ENCODE measurements at regions not wholly inside any gene's neighbourhood (a gene's known extent, or its start where the extent isn't known, plus 50 kb on each side); places are given as distances from the start of the nearest gene placed in this dataset.

DNA sequence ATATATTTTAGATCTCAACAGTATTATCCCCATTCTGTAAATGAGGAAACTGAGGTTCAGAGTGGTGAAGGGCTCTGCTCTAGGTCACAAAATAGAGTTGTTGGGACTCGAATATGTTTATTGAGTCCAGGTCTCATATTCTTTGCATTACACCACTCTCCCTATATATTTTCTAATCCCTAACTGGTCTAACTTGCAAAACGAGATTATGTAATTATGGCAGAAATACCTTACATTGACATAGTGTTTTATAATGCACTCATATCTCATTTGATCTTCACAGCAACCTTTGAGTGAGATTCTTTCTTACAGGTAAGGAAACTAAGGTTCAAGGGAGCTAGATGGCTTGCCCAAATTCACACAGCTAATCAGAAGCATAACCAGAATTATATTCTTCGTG, 106.9 kb upstream of the LRIG3 start:
- TF ChIP-seq, protein P1, sequence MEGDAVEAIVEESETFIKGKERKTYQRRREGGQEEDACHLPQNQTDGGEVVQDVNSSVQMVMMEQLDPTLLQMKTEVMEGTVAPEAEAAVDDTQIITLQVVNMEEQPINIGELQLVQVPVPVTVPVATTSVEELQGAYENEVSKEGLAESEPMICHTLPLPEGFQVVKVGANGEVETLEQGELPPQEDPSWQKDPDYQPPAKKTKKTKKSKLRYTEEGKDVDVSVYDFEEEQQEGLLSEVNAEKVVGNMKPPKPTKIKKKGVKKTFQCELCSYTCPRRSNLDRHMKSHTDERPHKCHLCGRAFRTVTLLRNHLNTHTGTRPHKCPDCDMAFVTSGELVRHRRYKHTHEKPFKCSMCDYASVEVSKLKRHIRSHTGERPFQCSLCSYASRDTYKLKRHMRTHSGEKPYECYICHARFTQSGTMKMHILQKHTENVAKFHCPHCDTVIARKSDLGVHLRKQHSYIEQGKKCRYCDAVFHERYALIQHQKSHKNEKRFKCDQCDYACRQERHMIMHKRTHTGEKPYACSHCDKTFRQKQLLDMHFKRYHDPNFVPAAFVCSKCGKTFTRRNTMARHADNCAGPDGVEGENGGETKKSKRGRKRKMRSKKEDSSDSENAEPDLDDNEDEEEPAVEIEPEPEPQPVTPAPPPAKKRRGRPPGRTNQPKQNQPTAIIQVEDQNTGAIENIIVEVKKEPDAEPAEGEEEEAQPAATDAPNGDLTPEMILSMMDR (IDR thresholded peaks at IDR 0.05): no peak
- TF ChIP-seq, protein P2, sequence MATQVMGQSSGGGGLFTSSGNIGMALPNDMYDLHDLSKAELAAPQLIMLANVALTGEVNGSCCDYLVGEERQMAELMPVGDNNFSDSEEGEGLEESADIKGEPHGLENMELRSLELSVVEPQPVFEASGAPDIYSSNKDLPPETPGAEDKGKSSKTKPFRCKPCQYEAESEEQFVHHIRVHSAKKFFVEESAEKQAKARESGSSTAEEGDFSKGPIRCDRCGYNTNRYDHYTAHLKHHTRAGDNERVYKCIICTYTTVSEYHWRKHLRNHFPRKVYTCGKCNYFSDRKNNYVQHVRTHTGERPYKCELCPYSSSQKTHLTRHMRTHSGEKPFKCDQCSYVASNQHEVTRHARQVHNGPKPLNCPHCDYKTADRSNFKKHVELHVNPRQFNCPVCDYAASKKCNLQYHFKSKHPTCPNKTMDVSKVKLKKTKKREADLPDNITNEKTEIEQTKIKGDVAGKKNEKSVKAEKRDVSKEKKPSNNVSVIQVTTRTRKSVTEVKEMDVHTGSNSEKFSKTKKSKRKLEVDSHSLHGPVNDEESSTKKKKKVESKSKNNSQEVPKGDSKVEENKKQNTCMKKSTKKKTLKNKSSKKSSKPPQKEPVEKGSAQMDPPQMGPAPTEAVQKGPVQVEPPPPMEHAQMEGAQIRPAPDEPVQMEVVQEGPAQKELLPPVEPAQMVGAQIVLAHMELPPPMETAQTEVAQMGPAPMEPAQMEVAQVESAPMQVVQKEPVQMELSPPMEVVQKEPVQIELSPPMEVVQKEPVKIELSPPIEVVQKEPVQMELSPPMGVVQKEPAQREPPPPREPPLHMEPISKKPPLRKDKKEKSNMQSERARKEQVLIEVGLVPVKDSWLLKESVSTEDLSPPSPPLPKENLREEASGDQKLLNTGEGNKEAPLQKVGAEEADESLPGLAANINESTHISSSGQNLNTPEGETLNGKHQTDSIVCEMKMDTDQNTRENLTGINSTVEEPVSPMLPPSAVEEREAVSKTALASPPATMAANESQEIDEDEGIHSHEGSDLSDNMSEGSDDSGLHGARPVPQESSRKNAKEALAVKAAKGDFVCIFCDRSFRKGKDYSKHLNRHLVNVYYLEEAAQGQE (IDR thresholded peaks at IDR 0.05; ENCODE audit: insufficient read depth in 1 of 2, low read depth in 2 of 2, low read length in 1 of 2): no peak
- TF ChIP-seq SIN3A (IDR thresholded peaks at IDR 0.05; ENCODE audit: borderline replicate concordance, insufficient read depth, low read depth, low read length): no peak
- no peak for TF ChIP-seq POLR2AphosphoS5 (IDR thresholded peaks at IDR 0.05; ENCODE audit: low read depth, low read length)
